ENCODE measurements at regions not wholly inside any gene's neighbourhood (a gene's known extent, or its start where the extent isn't known, plus 50 kb on each side); places are given as distances from the start of the nearest gene placed in this dataset.

DNA sequence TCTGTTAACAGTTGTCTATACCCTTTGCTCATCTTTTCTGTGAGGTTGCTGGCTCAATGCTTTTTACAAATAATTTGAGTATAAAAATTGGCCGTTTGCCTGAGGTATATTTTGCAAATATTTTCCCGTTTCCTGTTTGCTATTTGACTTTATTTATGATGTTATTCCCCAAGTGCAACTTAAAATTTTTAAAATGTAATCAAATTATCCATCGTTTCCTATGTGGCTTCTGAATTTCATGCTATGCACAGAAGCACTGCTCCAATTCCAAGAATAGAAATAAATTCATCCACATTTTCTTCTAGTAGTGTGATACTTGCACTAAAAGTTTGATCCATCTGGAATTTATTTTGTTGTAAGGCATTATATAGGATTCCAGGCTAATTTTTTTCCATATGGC is 123.6 kb downstream of the ZNF608 start:
- Histone ChIP-seq H3K4me3 (no peak overlapping the region), H3K4me1 (no peaks in the 10 kb centered on the region), H3K36me3 (no peaks in the 10 kb centered on the region), H3K27me3 (no peaks in the 10 kb centered on the region), H3K27ac (no peak overlapping the region), H3K9me3 (no peaks in the 10 kb centered on the region)
- TF ChIP-seq, protein P1, sequence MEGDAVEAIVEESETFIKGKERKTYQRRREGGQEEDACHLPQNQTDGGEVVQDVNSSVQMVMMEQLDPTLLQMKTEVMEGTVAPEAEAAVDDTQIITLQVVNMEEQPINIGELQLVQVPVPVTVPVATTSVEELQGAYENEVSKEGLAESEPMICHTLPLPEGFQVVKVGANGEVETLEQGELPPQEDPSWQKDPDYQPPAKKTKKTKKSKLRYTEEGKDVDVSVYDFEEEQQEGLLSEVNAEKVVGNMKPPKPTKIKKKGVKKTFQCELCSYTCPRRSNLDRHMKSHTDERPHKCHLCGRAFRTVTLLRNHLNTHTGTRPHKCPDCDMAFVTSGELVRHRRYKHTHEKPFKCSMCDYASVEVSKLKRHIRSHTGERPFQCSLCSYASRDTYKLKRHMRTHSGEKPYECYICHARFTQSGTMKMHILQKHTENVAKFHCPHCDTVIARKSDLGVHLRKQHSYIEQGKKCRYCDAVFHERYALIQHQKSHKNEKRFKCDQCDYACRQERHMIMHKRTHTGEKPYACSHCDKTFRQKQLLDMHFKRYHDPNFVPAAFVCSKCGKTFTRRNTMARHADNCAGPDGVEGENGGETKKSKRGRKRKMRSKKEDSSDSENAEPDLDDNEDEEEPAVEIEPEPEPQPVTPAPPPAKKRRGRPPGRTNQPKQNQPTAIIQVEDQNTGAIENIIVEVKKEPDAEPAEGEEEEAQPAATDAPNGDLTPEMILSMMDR (IDR thresholded peaks at IDR 0.05): no peak
- TF ChIP-seq POLR2A (IDR thresholded peaks at IDR 0.05): no peak
- no peak for DNase-seq
- no peak for ATAC-seq
- WGBS (ENCODE audit: insufficient coverage, low coverage, low lambda C conversion rate, missing lambda C conversion rate): 46% methylated on average over 3 of the region's 3 CpGs
- intact Hi-C loops (cut with DNase I): no loop called here

DNA sequence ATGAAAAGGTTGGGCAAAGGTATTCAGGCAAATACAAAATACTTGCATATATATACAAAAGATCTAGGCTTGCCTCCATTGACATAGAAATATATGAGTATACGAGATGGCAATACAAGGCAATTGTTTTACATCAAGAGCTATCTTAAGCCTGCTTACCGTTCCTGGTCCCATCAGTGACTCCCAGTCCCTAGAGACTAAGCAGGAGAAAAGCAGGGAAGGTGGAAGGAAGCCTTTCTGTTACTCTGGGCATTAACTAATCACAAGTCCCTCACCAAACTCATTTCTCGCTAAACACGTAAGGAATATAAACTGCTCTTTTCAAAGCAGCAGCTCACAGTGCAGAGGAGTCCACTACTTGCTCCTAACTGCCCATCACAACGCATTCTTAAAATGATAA is 125.2 kb downstream of the ZNF608 start:
- WGBS (ENCODE audit: insufficient coverage, low coverage, low lambda C conversion rate, missing lambda C conversion rate): 88% methylated on average over 5 of the region's 5 CpGs
- H3K27ac ChIP-seq: no peak overlapping the region
- H3K4me3 ChIP-seq: no peak overlapping the region

DNA sequence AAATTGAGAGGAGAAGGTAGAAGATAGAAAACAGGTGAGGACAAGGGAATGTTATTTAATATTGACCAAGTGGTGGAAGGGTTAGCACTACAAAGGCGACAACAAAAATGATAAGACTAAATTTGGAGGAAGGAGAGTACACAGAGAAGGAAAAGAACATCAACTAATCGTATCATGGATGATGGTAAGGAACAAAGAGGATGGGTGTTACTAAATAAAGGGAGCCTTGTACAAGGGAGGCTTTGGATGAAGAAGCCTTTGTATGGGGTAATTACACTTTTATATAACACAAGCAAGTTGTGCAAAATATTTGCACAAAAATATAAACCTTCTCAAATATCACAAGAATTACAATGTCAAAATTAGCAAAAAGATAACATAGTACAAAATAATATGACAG is 125.7 kb downstream of the ZNF608 start:
- TF ChIP-seq, protein P1 (IDR thresholded peaks at IDR 0.05): no peak
- no peak for TF ChIP-seq POLR2A (IDR thresholded peaks at IDR 0.05)
- intact Hi-C loops (cut with DNase I): no loop called here
- H3K4me3 ChIP-seq: no peak overlapping the region
- H3K27me3 ChIP-seq: no peaks in the 10 kb centered on the region
- H3K27ac ChIP-seq: no peak overlapping the region
- H3K9me3 ChIP-seq: no peaks in the 10 kb centered on the region
- ATAC-seq: no peak
- 79% methylated on average over 2 of the region's 2 CpGs for WGBS (ENCODE audit: insufficient coverage, low coverage, low lambda C conversion rate, missing lambda C conversion rate)
- H3K4me1 ChIP-seq: no peaks in the 10 kb centered on the region
- H3K36me3 ChIP-seq: no peaks in the 10 kb centered on the region
- DNase-seq: no peak

More for the DNA sequence above, 125.2 kb downstream of the ZNF608 start:
- ATAC-seq (no peak), DNase-seq (no peak)
- no peak for TF ChIP-seq POLR2A (IDR thresholded peaks at IDR 0.05)
- TF ChIP-seq, protein P1 (IDR thresholded peaks at IDR 0.05): no peak
- Histone ChIP-seq H3K9me3 (no peaks in the 10 kb centered on the region), H3K36me3 (no peaks in the 10 kb centered on the region), H3K4me1 (no peaks in the 10 kb centered on the region), H3K27me3 (no peaks in the 10 kb centered on the region)
- intact Hi-C loops (cut with DNase I): no loop called here

DNA sequence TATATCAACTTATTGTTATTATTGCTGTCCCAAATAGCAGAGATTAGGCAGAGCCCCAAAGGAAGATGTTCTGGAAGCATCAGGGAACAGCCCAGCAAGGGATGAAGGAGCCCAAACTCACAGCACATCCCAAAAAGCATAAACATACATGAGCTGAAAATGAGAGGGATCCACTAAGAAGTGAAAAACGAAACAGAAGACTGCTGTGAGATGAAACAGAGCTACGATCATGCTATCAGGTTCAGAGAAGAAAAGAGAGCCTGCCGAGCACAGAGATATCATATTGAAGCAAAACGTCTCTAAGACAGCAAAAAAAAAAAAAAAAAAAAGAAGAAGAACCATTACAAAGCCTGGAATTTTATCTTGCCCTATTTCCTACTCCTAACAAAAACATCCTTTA is 127.3 kb downstream of the ZNF608 start:
- no peaks in the 10 kb centered on the region for H3K4me1 ChIP-seq
- WGBS (ENCODE audit: insufficient coverage, low coverage, low lambda C conversion rate, missing lambda C conversion rate): 40% methylated on average over 4 of the region's 4 CpGs
- no peak for TF ChIP-seq POLR2A (IDR thresholded peaks at IDR 0.05)
- TF ChIP-seq, protein P1 (IDR thresholded peaks at IDR 0.05): no peak
- H3K27me3 ChIP-seq: no peaks in the 10 kb centered on the region
- intact Hi-C loops (cut with DNase I): no loop called here
- no peak overlapping the region for H3K27ac ChIP-seq
- ATAC-seq (no peak), DNase-seq (no peak)
- H3K36me3 ChIP-seq: no peaks in the 10 kb centered on the region
- no peak overlapping the region for H3K4me3 ChIP-seq
- H3K9me3 ChIP-seq: no peaks in the 10 kb centered on the region

DNA sequence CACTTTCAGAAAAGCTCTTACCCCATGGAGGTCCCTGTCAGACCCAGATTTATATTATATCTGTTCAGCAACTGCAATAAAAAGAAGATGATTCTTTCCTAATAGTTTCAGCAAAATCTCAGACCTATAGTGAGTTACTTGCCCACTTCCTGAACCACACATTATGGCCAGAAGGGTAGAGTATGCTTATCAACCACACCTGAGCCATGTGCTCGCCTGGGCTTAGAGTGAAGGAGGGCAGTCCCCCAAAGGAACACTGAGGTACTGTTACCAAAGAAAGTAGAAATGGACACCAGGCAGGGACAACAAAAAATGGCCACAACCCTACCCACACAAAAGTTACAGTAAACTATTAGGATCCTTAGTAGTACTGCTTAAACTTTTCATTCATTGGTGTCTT is 128.7 kb downstream of the ZNF608 start:
- 67% methylated on average over 1 of the region's 1 CpG for WGBS (ENCODE audit: insufficient coverage, low coverage, low lambda C conversion rate, missing lambda C conversion rate)
- H3K36me3 ChIP-seq: no peaks in the 10 kb centered on the region
- H3K27ac ChIP-seq: no peak overlapping the region
- ATAC-seq (no peak), DNase-seq (no peak)
- no peaks in the 10 kb centered on the region for H3K27me3 ChIP-seq
- no peak overlapping the region for H3K4me3 ChIP-seq
- TF ChIP-seq, protein P1 (IDR thresholded peaks at IDR 0.05): no peak
- TF ChIP-seq POLR2A (IDR thresholded peaks at IDR 0.05): no peak
- intact Hi-C loops (cut with DNase I): no loop called here
- no peaks in the 10 kb centered on the region for H3K9me3 ChIP-seq
- H3K4me1 ChIP-seq: no peaks in the 10 kb centered on the region

Data from right lobe of liver (tissue), 6 donors.